MM.1S (cell line): ENCODE measurements at regions not wholly inside any gene's neighbourhood (a gene's known extent, or its start where the extent isn't known, plus 50 kb on each side); places are given as distances from the start of the nearest gene placed in this dataset.

Experiments
- CTCF ChIP-seq: fragments of 300-600 bp; sonication (generic); IDR thresholded peaks from 2 replicates; pipeline ENCODE4 v1.5.1; 2016; ENCODE audit warnings: antibody characterized with exemption, low read length, mixed read lengths
- EZH2 ChIP-seq: fragments of 300-600 bp; sonication (generic); optimal IDR thresholded peaks from 2 replicates; pipeline ENCODE3; 2017; ENCODE audit warnings: low read depth, mild to moderate bottlenecking, antibody characterized with exemption, low read length, mixed read lengths
- EZH2phosphoT487 ChIP-seq: fragments of 300-600 bp; sonication (generic); IDR thresholded peaks from 2 replicates; pipeline ENCODE4 v1.6.1; 2018; ENCODE audit warnings: antibody characterized with exemption, low read length

DNA sequence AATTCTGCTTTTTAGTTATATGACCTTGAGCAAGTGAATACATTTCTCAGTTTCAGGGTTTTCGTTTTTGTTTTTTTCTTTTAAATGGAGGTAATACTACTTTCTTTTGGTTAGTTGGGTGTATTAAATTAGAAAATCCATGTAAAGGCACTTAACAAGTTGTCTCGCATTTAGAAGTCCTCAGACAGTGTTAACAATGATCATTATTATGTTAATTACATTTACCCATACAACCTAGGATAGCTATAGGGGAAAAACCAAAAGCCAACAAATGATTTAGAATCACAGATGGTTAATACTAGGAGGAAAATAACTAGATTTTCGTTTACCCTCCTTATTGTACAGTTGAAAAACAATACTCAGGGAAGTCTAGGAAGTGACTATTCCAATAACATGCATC, 972.2 kb upstream of the WWC1 start:
- TF ChIP-seq CTCF (no peak), EZH2 (no peak), EZH2phosphoT487 (no peak)
